NT2/D1 (cell line): ENCODE measurements at regions not wholly inside any gene's neighbourhood (a gene's known extent, or its start where the extent isn't known, plus 50 kb on each side); places are given as distances from the start of the nearest gene placed in this dataset.

Source experiments
- DNase-seq: peaks from one replicate; pipeline ENCODE4 v3.0.0-alpha.2; 2011; ENCODE audit warnings: low read depth, low spot score
- H3K27me3 ChIP-seq: 2 replicates; pipeline ENCODE4 v1.6.0; 2011; ENCODE audit warnings: mild to moderate bottlenecking; ENCODE audit not compliant: insufficient read length, insufficient read depth
- H3K36me3 ChIP-seq: 2 replicates; pipeline ENCODE4 v1.6.1; 2011; ENCODE audit warnings: mild to moderate bottlenecking, low read length, mixed read lengths; ENCODE audit not compliant: insufficient read depth, insufficient read length
- H3K4me1 ChIP-seq: 2 replicates; pipeline ENCODE4 v1.5.1; 2011; ENCODE audit not compliant: insufficient read depth, insufficient read length
- H3K4me3 ChIP-seq: 2 replicates; pipeline ENCODE4 v1.5.1; 2011; ENCODE audit warnings: low read depth; ENCODE audit not compliant: insufficient read length
- H3K9ac ChIP-seq: 2 replicates; pipeline ENCODE4 v1.6.0; 2011; ENCODE audit warnings: low read depth; ENCODE audit not compliant: insufficient read length
- H3K9me3 ChIP-seq: 2 replicates; pipeline ENCODE4 v1.5.1; 2011; ENCODE audit warnings: mild to moderate bottlenecking, low read length; ENCODE audit not compliant: insufficient read depth
- SUZ12 ChIP-seq: IDR thresholded peaks from 2 replicates; pipeline ENCODE4 v1.6.1; 2011; ENCODE audit not compliant: insufficient read length, insufficient read depth; ENCODE audit errors: extremely low read depth
- YY1 ChIP-seq: IDR thresholded peaks from 2 replicates; pipeline ENCODE4 v1.6.1; 2011; ENCODE audit not compliant: insufficient read length, insufficient read depth
- ZNF274 ChIP-seq: IDR thresholded peaks from 2 replicates; pipeline ENCODE4 v1.6.1; 2011; ENCODE audit warnings: mild to moderate bottlenecking, low read depth, low read length

- no peak for DNase-seq
- Histone ChIP-seq H3K4me3 (no peak overlapping the region), H3K9me3 (no peaks in the 10 kb centered on the region), H3K27me3 (no peaks in the 10 kb centered on the region), H3K4me1 (no peaks in the 10 kb centered on the region), H3K36me3 (no peaks in the 10 kb centered on the region), H3K9ac (no peak overlapping the region)
- TF ChIP-seq ZNF274 (no peak), YY1 (no peak), SUZ12 (no peak)
These were observed 104.2 kb upstream of the THRB start for GRCh38 chr3:24598695-24599470.

- DNase-seq: no peak
- TF ChIP-seq SUZ12: no peak
- no peak for TF ChIP-seq YY1
- no peak for TF ChIP-seq ZNF274
- no peak overlapping the region for H3K9ac ChIP-seq
- no peaks in the 10 kb centered on the region for H3K9me3 ChIP-seq
- H3K36me3 ChIP-seq: no peaks in the 10 kb centered on the region
- H3K4me1 ChIP-seq: no peaks in the 10 kb centered on the region
- H3K27me3 ChIP-seq: no peaks in the 10 kb centered on the region
- no peak overlapping the region for H3K4me3 ChIP-seq
These were observed 106.7 kb upstream of the THRB start for GRCh38 chr3:24601066-24601939.

- no peak for DNase-seq
- no peaks in the 10 kb centered on the region for H3K27me3 ChIP-seq
- no peaks in the 10 kb centered on the region for H3K36me3 ChIP-seq
- no peak overlapping the region for H3K4me3 ChIP-seq
- no peaks in the 10 kb centered on the region for H3K9me3 ChIP-seq
- no peak overlapping the region for H3K9ac ChIP-seq
- H3K4me1 ChIP-seq: no peaks in the 10 kb centered on the region
- TF ChIP-seq SUZ12 (no peak), ZNF274 (no peak), YY1 (no peak)
These were observed 109.6 kb upstream of the THRB start for GRCh38 chr3:24604215-24604614.

- Histone ChIP-seq H3K9me3 (no peaks in the 10 kb centered on the region), H3K4me1 (no peaks in the 10 kb centered on the region), H3K9ac (no peak overlapping the region), H3K27me3 (no peaks in the 10 kb centered on the region), H3K4me3 (no peak overlapping the region), H3K36me3 (no peaks in the 10 kb centered on the region)
- TF ChIP-seq SUZ12 (no peak), YY1 (no peak), ZNF274 (no peak)
- DNase-seq: no peak
These were observed 110.9 kb upstream of the THRB start for GRCh38 chr3:24605511-24606028.

GRCh38 chr3:24607281-24607680 is 112.6 kb upstream of the THRB start:
- TF ChIP-seq ZNF274 (no peak), YY1 (no peak), SUZ12 (no peak)
- Histone ChIP-seq H3K27me3 (no peaks in the 10 kb centered on the region), H3K36me3 (no peaks in the 10 kb centered on the region), H3K9ac (no peak overlapping the region), H3K4me1 (no peaks in the 10 kb centered on the region), H3K9me3 (no peaks in the 10 kb centered on the region), H3K4me3 (no peak overlapping the region)
- no peak for DNase-seq

- Histone ChIP-seq H3K4me1 (no peaks in the 10 kb centered on the region), H3K27me3 (no peaks in the 10 kb centered on the region), H3K9me3 (no peaks in the 10 kb centered on the region), H3K9ac (no peak overlapping the region), H3K4me3 (no peak overlapping the region), H3K36me3 (no peaks in the 10 kb centered on the region)
- no peak for DNase-seq
- TF ChIP-seq ZNF274 (no peak), SUZ12 (no peak), YY1 (no peak)
These were observed 114.2 kb upstream of the THRB start for GRCh38 chr3:24608701-24609390.

GRCh38 chr3:24614359-24614758 is 119.7 kb upstream of the THRB start:
- H3K9ac ChIP-seq: no peak overlapping the region
- H3K9me3 ChIP-seq: no peaks in the 10 kb centered on the region
- DNase-seq: no peak
- no peaks in the 10 kb centered on the region for H3K27me3 ChIP-seq
- H3K36me3 ChIP-seq: no peaks in the 10 kb centered on the region
- H3K4me1 ChIP-seq: no peaks in the 10 kb centered on the region
- TF ChIP-seq YY1: no peak
- TF ChIP-seq SUZ12: no peak
- no peak for TF ChIP-seq ZNF274
- H3K4me3 ChIP-seq: no peak overlapping the region
